Thoracic aorta (tissue), 2 donors: ENCODE measurements at regions not wholly inside any gene's neighbourhood (a gene's known extent, or its start where the extent isn't known, plus 50 kb on each side); places are given as distances from the start of the nearest gene placed in this dataset.

Experiments used
- ATAC-seq: fragments of 150-250 bp; one replicate; pipeline ENCODE4 v1.8.0; 2017; ENCODE audit warnings: low read depth; ENCODE audit not compliant: insufficient number of reproducible peaks, low FRiP score
- DNase-seq: peaks from one replicate; pipeline ENCODE4 v3.0.0-alpha.2; 2020; ENCODE audit warnings: low spot score
- H3K27ac ChIP-seq, 2 donors: fragments of 200-600 bp; sonication (generic); 1 replicate in 1 of 2; 2 replicates in 1 of 2; pipeline ENCODE4 v1.5.1; 2016; ENCODE audit warnings: mild to moderate bottlenecking in 2 of 2, moderate library complexity in 2 of 2
- H3K27me3 ChIP-seq: fragments of 200-600 bp; sonication (generic); replicated peaks from 2 replicates; pipeline ENCODE4 v1.6.0; 2016; ENCODE audit warnings: mild to moderate bottlenecking; ENCODE audit not compliant: insufficient read depth
- H3K36me3 ChIP-seq: fragments of 200-600 bp; sonication (generic); one replicate; pipeline ENCODE4 v1.5.1; 2016
- H3K4me1 ChIP-seq, 2 donors: fragments of 200-600 bp; sonication (generic); 1 replicate in 1 of 2; 2 replicates in 1 of 2; pipeline versions ENCODE4 v1.5.1 to v1.6.0; 2016; ENCODE audit warnings: low read depth in 2 of 2, mild to moderate bottlenecking in 1 of 2; ENCODE audit not compliant: control insufficient read depth in 1 of 2
- H3K4me3 ChIP-seq: fragments of 200-600 bp; sonication (generic); 2 replicates; pipeline ENCODE4 v1.5.1; 2016; ENCODE audit warnings: mild to moderate bottlenecking
- H3K9me3 ChIP-seq: fragments of 200-600 bp; sonication (generic); 2 replicates; pipeline ENCODE4 v1.5.1; 2016
- CTCF ChIP-seq: fragments of 200-600 bp; sonication (generic); IDR thresholded peaks from one replicate; pipeline ENCODE4 v1.5.1; 2019; ENCODE audit warnings: antibody characterized with exemption

GRCh38 chr12:105942281-105942680 is 196.5 kb downstream of the NUAK1 start:
- H3K27ac ChIP-seq: no peak overlapping the region
- DNase-seq: no peak
- no peaks in the 10 kb centered on the region for H3K36me3 ChIP-seq
- H3K27me3 ChIP-seq: no peaks in the 10 kb centered on the region
- H3K4me1 ChIP-seq: peaks cover 0 to 9% of the 10 kb centered on the region in 2 donors
- H3K9me3 ChIP-seq: no peaks in the 10 kb centered on the region
- ATAC-seq: no peak
- no peak for TF ChIP-seq CTCF
- H3K4me3 ChIP-seq: no peak overlapping the region

GRCh38 chr12:105943525-105943924 is 195.2 kb downstream of the NUAK1 start:
- no peak for ATAC-seq
- H3K4me1 ChIP-seq: peaks cover under 1 to 16% of the 10 kb centered on the region in 2 donors

GRCh38 chr12:105944628-105945027 is 194.1 kb downstream of the NUAK1 start:
- Histone ChIP-seq H3K27me3 (no peaks in the 10 kb centered on the region), H3K4me3 (no peak overlapping the region), H3K9me3 (no peaks in the 10 kb centered on the region), H3K36me3 (no peaks in the 10 kb centered on the region), H3K4me1 (peaks cover 6 to 24% of the 10 kb centered on the region in 2 donors), H3K27ac (no peak overlapping the region)
- no peak for TF ChIP-seq CTCF
- DNase-seq (no peak), ATAC-seq (no peak)

More at GRCh38 chr12:105943525-105943924, 195.2 kb downstream of the NUAK1 start:
- H3K4me3 ChIP-seq: no peak overlapping the region
- no peak for DNase-seq
- no peak for TF ChIP-seq CTCF
- no peaks in the 10 kb centered on the region for H3K27me3 ChIP-seq
- H3K27ac ChIP-seq: no peak overlapping the region
- H3K9me3 ChIP-seq: no peaks in the 10 kb centered on the region
- no peaks in the 10 kb centered on the region for H3K36me3 ChIP-seq

GRCh38 chr12:105945880-105946279 is 192.9 kb downstream of the NUAK1 start:
- ATAC-seq (no peak), DNase-seq (no peak)
- H3K4me3 ChIP-seq: no peak overlapping the region
- H3K4me1 ChIP-seq: peaks cover 6 to 24% of the 10 kb centered on the region in 2 donors
- no peaks in the 10 kb centered on the region for H3K36me3 ChIP-seq
- H3K27ac ChIP-seq: no peak overlapping the region
- TF ChIP-seq CTCF: no peak
- H3K27me3 ChIP-seq: no peaks in the 10 kb centered on the region
- no peaks in the 10 kb centered on the region for H3K9me3 ChIP-seq

- TF ChIP-seq CTCF: no peak
- DNase-seq (no peak), ATAC-seq (no peak)
- Histone ChIP-seq H3K36me3 (no peaks in the 10 kb centered on the region), H3K27ac (peak overlapping the region in 1 of 2 donors; percentile 7), H3K4me1 (peaks cover 6 to 28% of the 10 kb centered on the region in 2 donors), H3K27me3 (no peaks in the 10 kb centered on the region), H3K4me3 (no peak overlapping the region), H3K9me3 (no peaks in the 10 kb centered on the region)
These were observed 192.3 kb downstream of the NUAK1 start for GRCh38 chr12:105946493-105946901.
